Ascending aorta (tissue), 2 donors: ENCODE measurements at regions not wholly inside any gene's neighbourhood (a gene's known extent, or its start where the extent isn't known, plus 50 kb on each side); places are given as distances from the start of the nearest gene placed in this dataset.
"Not testable (repeated sequence)": the region's sequence is repeated elsewhere in the genome, so short reads cannot be mapped to it uniquely, and the experiment has no call there.

Experiments
- DNase-seq, 2 donors: peaks; one replicate each; pipeline ENCODE4 v3.0.0-alpha.2; 2019; ENCODE audit warnings: low spot score in 2 of 2
- H3K27ac ChIP-seq, 2 donors: fragments of 200-600 bp; sonication (generic); one replicate each; pipeline ENCODE4 v1.5.1; 2016 to 2017; ENCODE audit warnings: mild to moderate bottlenecking in 1 of 2
- H3K27me3 ChIP-seq: fragments of 200-600 bp; sonication (generic); one replicate; pipeline ENCODE4 v1.5.1; 2017
- H3K36me3 ChIP-seq, 2 donors: fragments of 200-600 bp; sonication (generic); one replicate each; pipeline ENCODE4 v1.5.1; 2016
- H3K4me1 ChIP-seq, 2 donors: fragments of 200-600 bp; sonication (generic); one replicate each; pipeline ENCODE4 v1.5.1; 2016 to 2017; ENCODE audit warnings: mild to moderate bottlenecking in 1 of 2
- H3K4me3 ChIP-seq, 2 donors: fragments of 200-600 bp; sonication (generic); one replicate each; pipeline ENCODE4 v1.5.1; 2016 to 2017; ENCODE audit warnings: mild to moderate bottlenecking in 1 of 2
- H3K9me3 ChIP-seq, 2 donors: fragments of 200-600 bp; sonication (generic); one replicate each; pipeline ENCODE4 v1.5.1; 2016
- intact Hi-C: fragments of 100-400 bp; cut with DNase I; formaldehyde crosslinking; loops from one replicate; pipeline ENCODE4 v1.15.1; 2023
- TF ChIP-seq, protein P1 (sequence below), 3 experiments: fragments of 200-600 bp in 2 of 3; fragments of 450-650 bp in 1 of 3; sonication (generic) in 2 of 3; IDR thresholded peaks; one replicate each; pipeline ENCODE4 v1.5.1; 2016 to 2019; ENCODE audit warnings: antibody characterized with exemption in 3 of 3, mild to moderate bottlenecking in 1 of 3, moderate library complexity in 1 of 3

DNA sequence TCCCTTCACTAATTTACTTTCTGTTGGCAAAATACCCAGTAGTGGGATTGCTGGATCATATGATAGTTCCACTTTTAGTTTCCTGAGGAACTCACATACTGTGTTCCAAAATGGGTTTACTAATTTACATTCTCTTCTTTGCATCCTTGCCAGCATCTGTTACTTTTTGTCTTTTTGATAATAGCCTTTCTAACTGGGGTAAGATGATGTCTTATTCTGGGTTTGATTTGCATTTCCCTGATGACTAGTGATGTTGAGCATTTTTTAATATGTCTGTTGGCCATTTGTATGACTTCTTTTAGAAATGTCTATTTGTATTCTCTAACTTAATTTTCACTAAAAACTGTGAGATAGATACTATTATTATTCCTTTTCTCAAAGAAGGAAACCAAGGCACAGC lies 411.7 kb downstream of the SOCS6 start:
- Histone ChIP-seq H3K27ac (no peak overlapping the region), H3K27me3 (no peaks in the 10 kb centered on the region), H3K4me1 (no peaks in the 10 kb centered on the region), H3K4me3 (no peak overlapping the region), H3K36me3 (no peaks in the 10 kb centered on the region), H3K9me3 (no peaks in the 10 kb centered on the region)
- intact Hi-C loops = no loop called here
- TF ChIP-seq, protein P1, sequence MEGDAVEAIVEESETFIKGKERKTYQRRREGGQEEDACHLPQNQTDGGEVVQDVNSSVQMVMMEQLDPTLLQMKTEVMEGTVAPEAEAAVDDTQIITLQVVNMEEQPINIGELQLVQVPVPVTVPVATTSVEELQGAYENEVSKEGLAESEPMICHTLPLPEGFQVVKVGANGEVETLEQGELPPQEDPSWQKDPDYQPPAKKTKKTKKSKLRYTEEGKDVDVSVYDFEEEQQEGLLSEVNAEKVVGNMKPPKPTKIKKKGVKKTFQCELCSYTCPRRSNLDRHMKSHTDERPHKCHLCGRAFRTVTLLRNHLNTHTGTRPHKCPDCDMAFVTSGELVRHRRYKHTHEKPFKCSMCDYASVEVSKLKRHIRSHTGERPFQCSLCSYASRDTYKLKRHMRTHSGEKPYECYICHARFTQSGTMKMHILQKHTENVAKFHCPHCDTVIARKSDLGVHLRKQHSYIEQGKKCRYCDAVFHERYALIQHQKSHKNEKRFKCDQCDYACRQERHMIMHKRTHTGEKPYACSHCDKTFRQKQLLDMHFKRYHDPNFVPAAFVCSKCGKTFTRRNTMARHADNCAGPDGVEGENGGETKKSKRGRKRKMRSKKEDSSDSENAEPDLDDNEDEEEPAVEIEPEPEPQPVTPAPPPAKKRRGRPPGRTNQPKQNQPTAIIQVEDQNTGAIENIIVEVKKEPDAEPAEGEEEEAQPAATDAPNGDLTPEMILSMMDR (IDR thresholded peaks at IDR 0.05) = no peak
- no peak for DNase-seq

DNA sequence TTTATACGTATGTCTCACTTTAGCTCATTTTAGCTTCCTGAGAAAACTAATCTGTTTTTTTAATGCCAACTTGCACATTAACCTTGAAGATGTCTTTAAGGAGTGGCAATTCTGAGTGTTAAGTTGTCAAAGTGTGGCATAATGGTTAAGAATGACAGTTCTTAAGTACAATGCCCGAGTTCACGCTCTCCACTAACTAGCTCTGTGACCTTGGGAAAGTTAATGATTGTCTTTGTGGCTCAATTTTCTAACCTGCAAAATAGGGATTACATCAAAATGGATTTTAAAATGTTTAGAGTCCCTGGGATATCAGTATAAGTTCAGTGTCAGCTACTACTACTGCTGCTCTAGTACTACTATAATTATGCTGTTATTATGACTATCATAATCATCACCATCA lies 409.7 kb downstream of the SOCS6 start:
- intact Hi-C loops = no loop called here
- TF ChIP-seq, protein P1 (IDR thresholded peaks at IDR 0.05) = no peak
- Histone ChIP-seq H3K27me3 (no peaks in the 10 kb centered on the region), H3K36me3 (no peaks in the 10 kb centered on the region), H3K9me3 (no peaks in the 10 kb centered on the region), H3K27ac (no peak overlapping the region), H3K4me3 (no peak overlapping the region), H3K4me1 (no peaks in the 10 kb centered on the region)
- DNase-seq = no peak

DNA sequence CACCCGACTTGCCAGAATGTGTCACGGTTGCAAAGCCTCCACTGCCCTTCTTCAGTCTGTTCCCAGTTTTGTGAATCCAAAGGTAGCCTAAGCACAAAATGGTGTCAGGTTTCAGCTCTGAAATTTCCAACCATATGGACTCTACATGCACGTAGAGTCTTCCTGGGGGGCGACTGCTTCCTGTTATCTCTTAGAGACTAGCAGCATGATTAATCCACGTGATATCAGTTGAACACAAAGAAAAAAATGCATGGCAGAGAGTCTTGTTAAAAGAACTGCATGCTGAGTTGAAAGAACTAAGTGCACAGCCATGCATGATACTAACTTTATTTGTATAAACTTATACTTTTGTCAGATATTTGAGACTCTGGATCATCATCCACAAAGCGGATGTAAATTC lies 404.4 kb downstream of the SOCS6 start:
- no peak overlapping the region for H3K4me3 ChIP-seq
- no peak overlapping the region for H3K27ac ChIP-seq
- no peaks in the 10 kb centered on the region for H3K27me3 ChIP-seq
- H3K4me1 ChIP-seq = no peaks in the 10 kb centered on the region
- TF ChIP-seq, protein P1 (IDR thresholded peaks at IDR 0.05) = no peak
- no peak for DNase-seq
- H3K36me3 ChIP-seq = no peaks in the 10 kb centered on the region
- intact Hi-C loops = no loop called here
- H3K9me3 ChIP-seq = no peaks in the 10 kb centered on the region

DNA sequence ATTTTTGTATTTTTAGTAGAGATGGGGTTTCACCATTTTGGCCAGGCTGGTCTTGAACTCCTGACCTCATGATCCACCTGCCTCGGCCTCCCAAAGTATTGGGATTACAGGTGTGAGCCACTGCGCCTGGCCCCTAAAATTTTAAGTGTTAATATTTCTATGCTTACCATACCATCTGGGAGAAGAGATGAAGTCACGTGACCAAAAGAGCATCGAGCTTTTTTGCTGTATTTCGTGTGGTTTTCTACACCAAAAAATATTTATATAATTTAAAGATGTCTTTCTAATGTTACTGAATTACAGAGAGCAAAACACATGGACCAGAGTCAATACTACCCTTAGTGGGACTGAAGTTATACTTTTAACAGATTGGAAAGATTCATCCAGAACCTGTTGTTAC lies 400.9 kb downstream of the SOCS6 start:
- H3K4me1 ChIP-seq, H3K36me3 ChIP-seq, intact Hi-C loops, H3K9me3 ChIP-seq, H3K4me3 ChIP-seq, H3K27me3 ChIP-seq, H3K27ac ChIP-seq, DNase-seq: not testable (repeated sequence)

DNA sequence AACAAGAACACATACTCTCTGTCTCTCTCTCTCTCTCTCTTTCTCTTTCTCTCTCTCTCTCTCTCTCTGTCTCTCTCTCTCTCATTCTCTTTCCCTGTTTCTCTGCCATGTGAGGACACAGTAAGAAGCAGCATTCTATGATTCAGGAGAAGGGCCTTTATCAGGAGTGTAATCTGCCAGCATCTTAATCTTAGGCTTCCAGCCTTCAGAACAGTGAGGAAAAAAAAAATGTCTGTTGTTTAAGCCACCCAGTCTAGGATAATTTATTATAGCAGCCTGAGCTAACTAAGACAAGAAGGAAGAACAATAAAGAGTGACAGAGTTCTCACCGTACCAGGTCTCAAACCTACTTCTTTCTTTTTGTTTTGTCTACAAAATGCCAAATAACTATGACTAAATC lies 399.4 kb downstream of the SOCS6 start:
- Histone ChIP-seq H3K27me3 (no peaks in the 10 kb centered on the region), H3K36me3 (no peaks in the 10 kb centered on the region), H3K27ac (no peak overlapping the region), H3K9me3 (no peaks in the 10 kb centered on the region), H3K4me1 (no peaks in the 10 kb centered on the region), H3K4me3 (no peak overlapping the region)
- DNase-seq = no peak
- TF ChIP-seq, protein P1 (IDR thresholded peaks at IDR 0.05) = no peak
- intact Hi-C loops = no loop called here

DNA sequence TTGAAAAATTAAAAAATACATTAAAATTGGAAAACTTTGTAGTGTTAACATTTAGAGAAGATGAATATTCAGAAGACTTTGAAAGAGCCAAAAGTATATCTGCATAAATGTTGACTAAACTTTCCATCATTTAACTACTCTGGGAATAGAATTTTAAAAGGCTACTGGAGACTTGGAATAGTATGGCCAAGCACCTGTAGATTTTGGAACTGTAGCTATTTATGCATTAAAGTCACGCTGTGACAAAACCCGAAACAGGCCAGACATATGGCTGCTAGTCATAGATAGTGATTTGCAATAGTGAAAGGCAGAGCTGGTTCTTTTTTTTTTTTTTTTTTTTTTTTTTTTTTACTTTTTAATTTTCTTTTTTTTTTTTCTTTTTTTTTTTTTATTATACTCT lies 396.0 kb downstream of the SOCS6 start:
- no peak overlapping the region for H3K4me3 ChIP-seq
- H3K9me3 ChIP-seq = no peaks in the 10 kb centered on the region
- H3K27me3 ChIP-seq = no peaks in the 10 kb centered on the region
- DNase-seq = no peak
- intact Hi-C loops = no loop called here
- no peaks in the 10 kb centered on the region for H3K4me1 ChIP-seq
- no peak overlapping the region for H3K27ac ChIP-seq
- TF ChIP-seq, protein P1 (IDR thresholded peaks at IDR 0.05) = no peak
- no peaks in the 10 kb centered on the region for H3K36me3 ChIP-seq
